ENCODE measurements at regions not wholly inside any gene's neighbourhood (a gene's known extent, or its start where the extent isn't known, plus 50 kb on each side); places are given as distances from the start of the nearest gene placed in this dataset.

DNA sequence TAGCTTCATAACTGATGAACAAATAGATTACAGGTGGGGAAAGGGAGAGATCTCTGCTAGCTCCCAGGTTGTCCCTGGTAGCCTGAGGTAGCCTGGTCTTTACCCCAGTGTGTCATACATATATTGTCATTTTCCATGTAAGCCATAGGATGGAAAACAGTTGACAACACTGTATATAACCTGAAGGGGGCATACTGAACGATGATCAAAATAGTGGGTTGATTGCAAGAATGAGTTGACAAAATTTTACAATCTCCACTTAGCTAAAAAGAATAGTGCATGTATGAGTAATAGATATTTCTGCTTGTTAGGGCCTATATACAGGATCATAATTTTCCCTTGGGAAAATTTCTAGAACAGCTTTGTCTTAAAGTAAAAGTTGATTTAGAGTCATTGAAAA lies 304.1 kb upstream of the HAND2 start:
- DNase-seq = peak; percentile 37

- no peak for DNase-seq
Observed at GRCh38 chr4:173829565-173829964, 299.5 kb upstream of the HAND2 start.

DNA sequence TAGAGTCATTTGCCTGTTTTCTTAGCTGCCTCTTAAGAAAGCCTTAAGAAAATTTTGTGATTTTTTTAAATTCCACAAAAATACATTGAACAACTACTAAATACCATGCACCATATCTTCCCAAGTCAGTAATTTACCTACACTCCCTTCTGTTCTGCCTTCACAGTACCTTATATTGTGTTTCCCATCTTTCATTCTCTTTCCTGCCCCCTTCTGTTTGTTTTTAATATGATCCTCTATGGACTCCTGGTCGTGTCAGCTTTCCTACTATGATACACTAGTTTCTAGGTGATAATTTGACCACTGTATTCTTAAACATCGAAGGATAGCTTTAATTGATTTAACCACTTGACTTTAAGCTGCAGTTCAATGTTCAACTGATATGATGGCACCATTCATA lies 297.7 kb upstream of the HAND2 start:
- no peak for DNase-seq

DNA sequence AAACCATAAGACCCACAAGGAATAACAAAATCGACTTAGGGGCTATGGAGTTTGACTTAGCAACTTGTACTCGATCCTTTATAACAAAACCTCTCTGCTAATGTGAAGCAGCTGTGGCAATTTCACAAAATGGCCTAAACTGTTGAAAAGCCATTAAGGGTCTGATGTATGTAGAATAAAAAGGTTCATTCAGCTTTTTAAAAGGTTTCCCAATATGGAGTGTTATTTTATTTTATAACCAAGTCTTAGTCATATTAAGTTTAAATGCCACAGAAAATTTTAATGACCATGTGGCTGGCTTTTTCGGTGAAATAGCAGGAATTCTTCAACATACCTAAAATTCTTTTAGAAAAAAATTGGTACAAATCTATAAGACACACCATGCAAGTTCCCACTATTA lies 291.8 kb upstream of the HAND2 start:
- no peak for DNase-seq

- DNase-seq = no peak
Observed at GRCh38 chr4:173821036-173821435, 291.0 kb upstream of the HAND2 start.

DNA sequence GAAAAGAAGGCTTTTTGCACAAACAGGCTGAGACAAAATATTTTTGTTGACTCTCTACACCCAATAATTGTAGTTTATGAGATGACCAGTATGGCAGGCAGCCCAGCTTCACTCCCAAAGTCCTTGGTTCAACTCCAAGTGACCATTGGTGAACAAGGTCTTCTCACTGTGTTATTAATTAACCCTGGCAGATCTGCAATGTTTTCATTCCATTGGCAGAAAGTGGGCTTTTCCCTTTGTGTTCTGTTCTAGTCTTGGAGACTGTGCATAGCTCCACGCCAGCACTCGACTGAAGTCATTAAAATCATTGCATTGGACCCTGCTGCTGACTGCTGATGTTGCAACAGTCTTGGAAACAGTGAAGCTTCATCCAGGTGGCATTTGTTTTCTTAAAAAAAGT lies 277.3 kb upstream of the HAND2 start:
- DNase-seq = no peak

DNA sequence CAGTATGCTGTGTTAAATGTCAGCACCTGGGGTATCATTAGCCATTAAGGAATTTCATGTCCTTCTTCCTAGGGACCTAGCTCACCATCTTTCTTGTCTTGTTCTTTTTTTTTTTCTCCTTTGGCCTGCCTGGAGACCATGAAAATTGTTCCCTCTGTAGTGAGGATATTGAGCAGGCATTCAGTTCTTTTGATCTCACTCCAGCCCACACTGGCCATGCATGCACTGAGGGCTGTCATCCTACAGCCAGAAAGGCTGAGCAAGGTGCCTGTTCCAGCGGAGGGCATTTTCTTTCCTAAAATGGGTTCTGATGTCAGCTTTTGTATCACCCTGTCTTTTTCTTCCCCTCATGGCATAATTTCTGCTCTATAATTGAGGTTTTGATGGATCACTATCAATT lies 275.9 kb upstream of the HAND2 start:
- no peak for DNase-seq

GRCh38 chr4:173802662-173803022 lies 272.6 kb upstream of the HAND2 start:
- no peak for DNase-seq

DNA sequence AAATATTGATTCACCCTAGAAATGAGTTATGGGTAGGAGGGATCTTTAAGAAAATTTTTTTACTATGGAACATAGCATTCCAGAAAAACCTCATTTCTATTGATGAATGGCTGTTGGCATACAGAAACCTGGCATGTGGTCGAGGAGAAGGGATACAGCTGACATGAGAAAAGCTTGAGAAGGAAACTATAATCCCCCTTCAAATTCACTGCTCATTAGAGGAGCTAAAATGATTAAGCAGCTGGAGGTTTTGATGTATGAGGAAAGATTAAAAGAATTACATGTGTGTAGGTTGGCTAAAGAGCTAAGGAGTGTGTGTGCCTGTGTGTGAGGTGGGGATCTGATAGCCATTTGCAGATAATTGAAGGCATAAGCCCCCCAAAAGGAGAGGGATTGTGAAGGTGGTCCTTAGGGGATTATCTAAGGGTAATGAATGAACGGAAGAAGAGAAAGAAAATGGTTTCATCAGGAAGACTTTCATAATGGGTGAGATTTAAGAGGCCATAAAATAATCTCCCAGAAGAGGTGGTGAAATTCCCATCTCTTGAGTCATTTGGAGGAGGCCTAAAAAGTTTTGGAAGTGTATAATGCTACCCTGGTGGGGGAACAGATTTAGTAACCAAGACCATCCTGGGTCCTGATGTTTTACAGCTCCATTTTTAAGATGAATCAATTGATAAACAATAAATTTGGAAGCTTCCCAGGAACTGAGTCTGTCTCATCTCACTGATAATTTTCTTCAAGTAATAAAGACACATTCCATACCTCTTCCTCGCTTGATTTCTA lies 272.0 kb upstream of the HAND2 start:
- no peak for DNase-seq

- DNase-seq = no peak
Observed at GRCh38 chr4:173801361-173801760, 271.3 kb upstream of the HAND2 start.

- DNase-seq = no peak
Observed at GRCh38 chr4:173797296-173797695, 267.3 kb upstream of the HAND2 start.

GRCh38 chr4:173794662-173795061 lies 264.6 kb upstream of the HAND2 start:
- DNase-seq = no peak

DNA sequence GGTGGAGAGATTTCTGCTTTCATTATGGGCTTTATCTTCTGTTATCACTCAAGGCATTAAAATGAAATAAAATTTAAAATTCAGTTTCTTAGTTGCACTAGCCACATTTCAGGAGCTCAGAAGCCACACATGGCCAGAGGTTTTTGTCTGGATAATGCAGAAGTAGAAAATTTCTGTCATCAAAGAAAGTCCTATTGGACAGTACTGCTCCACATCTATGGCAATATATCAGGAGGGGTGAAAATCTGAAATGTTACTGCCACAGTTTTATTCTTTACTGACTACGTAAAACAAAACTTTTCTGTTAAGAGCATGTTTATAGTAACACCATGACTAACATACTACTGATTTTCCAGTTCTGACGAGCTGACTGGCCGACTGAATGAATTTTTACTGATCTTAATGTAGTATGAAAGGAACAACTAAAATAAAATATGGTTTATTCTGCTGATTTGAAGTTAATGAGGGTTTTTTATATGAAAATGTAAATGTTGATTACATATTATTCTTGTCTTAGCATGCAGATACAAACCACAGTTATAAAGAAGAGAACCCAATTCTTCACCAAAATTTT lies 264.0 kb upstream of the HAND2 start:
- no peak for DNase-seq

GRCh38 chr4:173782660-173783059 lies 252.6 kb upstream of the HAND2 start:
- DNase-seq = no peak

- DNase-seq = no peak
Observed at GRCh38 chr4:173777921-173778320, 247.9 kb upstream of the HAND2 start.

DNA sequence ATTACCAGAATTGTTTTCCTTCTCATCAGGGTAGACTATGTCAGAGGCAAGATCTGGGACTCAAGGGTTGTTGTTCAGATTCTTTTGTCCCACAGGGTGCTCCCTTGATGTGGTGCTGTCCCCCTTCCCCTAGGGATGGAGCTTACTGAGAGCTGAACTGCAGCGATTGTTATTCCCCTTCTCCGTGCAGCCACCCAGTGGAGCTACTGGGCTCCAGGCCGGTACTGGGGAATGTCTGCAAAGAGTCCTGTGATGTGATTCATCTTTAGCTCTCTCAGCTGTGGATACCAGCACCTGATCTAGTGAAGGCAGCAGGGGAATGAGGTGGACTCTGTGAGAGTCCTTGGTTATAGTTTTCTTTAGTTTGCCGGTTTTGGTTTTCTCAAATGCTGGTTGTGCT lies 247.4 kb upstream of the HAND2 start:
- no peak for DNase-seq

- DNase-seq = no peak
Observed at GRCh38 chr4:173769568-173769967, 239.5 kb upstream of the HAND2 start.

DNA sequence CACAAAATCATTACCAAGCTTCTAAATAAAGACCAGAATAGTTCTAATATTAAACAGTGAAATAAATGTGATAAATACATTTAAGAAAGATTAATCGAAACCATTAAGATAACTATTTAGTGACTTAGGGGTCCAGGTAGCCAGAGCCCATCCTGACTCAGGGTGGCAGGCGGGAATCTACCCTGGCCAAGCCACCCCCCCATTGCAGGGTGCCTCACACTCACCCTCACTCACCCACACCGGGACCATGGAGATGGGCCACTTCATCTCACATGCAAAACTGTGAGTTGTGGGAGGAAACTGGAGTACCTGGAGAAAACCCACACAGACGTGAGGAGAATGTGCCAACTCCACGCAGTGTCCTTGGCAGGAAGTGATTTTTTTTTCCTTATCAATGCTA lies 237.6 kb upstream of the HAND2 start:
- DNase-seq = no peak

DNA sequence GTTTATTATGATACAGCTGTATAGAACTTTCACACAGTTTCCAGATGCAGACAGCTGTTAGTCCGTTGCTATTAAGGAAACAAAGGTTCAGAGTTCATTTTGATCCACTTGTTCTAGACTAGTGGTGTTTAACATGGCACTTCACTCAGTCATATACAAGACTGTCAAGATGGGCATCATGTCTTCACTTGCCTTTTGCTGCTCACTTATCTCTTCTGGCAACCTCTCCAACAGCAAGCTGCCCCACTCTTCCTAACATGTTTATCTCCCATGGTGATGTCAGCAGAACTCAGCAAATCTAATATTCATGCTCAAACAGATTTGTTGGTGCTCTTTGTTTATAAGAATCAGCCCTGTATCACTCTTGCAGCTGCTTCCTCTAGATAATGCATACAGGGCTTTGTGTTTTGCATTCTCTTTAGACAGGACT lies 236.2 kb upstream of the HAND2 start:
- DNase-seq = no peak

GRCh38 chr4:173765751-173766150 lies 235.7 kb upstream of the HAND2 start:
- DNase-seq = no peak

- no peak for DNase-seq
Observed at GRCh38 chr4:173763389-173763788, 233.4 kb upstream of the HAND2 start.

GRCh38 chr4:173761938-173762337 lies 231.9 kb upstream of the HAND2 start:
- DNase-seq = no peak

DNA sequence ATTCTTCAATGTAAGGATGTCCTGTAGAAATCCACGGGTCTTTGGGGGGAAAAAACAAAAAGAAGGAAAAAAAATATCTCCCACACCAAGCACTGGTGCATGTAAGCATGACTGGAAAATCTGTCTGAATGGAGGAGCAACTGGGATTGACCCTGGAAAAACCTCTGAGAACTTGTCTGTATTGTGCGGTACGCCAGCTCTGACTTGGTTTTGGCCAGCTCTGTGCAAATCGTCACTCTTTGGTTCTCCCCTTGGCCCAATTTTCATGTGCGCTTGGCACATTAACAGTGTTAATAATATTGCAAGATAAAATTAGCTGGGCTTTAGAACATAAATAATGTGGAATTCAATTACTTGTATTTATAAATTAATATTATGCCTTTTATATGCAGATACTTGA lies 231.2 kb upstream of the HAND2 start:
- DNase-seq = no peak

DNA sequence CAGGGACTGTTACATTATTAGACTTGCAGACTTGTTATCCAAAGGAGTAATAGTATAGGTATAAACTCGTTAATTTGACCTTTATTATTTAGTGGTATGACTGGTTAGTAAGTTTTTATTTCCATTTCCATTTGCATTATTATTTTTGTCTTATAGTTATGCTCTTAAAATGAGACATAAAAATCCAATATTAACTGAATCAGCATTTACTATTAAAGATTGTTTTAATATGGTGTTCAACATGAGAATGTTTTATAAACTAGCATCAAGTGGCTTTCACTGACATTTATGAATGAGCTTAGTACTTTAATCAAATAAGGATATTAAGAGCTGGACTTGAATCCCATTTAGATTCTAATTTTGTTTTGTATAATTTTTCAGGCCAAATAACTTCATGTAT lies 228.1 kb upstream of the HAND2 start:
- no peak for DNase-seq

DNA sequence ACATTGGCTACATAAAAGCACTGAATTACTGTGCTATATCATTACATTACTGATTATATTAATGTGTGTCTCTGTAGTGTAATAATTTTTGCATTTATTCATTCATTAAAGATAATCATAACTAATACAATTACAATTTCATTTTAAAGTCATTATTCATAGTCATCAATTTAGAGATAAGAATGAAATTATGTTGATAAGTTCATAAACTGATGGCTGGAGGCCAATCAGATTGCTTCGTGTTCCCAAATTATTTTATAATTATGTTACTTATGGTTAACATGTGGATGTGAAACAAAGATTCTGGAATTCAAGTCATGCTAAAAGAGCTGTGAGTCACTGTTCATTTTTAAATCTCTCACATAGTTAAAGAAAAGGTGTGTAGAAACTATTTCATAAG lies 223.4 kb upstream of the HAND2 start:
- DNase-seq = no peak
